ENCODE measurements at regions not wholly inside any gene's neighbourhood (a gene's known extent, or its start where the extent isn't known, plus 50 kb on each side); places are given as distances from the start of the nearest gene placed in this dataset.

DNA sequence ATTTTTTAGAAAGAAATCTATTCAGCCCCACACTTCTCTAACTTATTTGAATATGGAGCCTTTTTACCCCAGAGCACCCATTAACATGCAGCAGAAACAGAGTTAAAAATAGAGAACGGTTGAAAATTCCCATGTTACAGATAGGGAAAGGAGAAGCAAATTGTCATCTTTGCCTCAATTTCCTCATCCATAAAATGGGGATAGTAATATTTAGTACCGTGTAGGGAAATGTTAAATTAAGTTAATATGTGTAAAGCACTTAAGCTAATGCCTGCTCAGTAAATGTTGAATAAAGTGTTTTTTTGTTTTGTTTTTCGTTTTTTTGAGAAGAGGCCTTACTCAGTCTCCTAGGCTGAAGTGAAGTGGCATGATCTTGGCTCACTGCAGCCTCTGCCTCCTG is 50.3 kb downstream of the NAV1 start:
- no peak for DNase-seq

DNA sequence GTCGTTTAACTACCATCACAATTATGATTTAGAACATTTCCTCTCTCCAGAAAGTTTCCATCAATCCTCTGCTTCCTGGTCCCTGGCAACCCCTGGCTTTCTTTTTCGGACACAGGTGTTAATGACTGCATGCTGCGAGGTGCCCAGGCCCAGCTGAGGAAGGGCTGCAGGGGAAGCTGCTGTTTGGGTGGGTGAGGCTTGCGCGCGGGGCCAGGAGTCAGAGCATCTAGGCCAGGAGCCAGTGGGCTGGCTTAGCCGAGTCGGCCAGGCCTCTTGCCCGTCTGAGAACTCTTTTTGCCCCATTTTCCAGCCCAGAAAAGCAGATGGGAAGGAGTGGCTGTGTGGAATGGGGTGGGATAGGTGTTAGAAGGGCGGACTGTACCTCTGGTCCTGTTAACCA is 51.5 kb downstream of the NAV1 start:
- DNase-seq = no peak

DNA sequence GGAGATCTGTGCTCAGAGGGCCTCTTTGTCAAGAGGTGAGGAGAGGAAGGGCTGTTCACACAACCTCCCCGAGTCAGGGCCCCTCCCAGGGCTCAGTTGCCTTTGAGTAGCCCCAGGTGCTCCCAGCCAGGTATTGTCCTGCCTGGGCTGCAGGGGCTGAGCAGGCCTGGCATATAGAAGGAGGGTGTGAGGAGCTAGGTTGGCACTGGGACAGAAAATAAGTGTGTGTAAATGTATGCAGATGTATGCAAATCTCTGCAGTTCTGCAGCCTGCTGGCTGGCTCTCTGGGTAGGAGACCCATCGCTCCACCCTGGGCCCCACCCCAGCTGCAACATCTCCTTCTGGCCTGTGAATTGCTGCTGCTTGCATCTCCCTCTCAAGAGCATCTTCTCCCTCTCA is 52.4 kb downstream of the NAV1 start:
- peak; percentile 81 for DNase-seq

DNA sequence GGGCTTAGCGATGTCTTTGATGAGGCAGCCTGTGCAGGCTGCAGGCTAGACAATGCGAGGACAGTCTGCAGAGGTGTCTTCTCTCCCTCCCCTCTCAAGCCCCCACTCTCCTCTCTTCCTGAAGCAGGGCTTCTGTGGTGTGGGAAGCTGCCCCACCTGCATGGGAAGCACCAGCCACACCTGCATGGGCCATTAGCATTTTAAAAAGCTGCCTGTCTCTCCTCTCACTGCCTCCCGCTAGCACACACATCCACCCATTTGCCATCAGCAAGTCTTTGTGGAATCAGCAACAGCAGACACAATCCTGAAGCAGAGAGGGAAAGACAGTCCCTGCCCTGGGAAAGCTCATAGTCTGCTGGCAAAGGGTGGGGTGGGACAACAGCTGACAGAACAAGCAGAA is 53.1 kb downstream of the NAV1 start:
- DNase-seq = peak; percentile 64

DNA sequence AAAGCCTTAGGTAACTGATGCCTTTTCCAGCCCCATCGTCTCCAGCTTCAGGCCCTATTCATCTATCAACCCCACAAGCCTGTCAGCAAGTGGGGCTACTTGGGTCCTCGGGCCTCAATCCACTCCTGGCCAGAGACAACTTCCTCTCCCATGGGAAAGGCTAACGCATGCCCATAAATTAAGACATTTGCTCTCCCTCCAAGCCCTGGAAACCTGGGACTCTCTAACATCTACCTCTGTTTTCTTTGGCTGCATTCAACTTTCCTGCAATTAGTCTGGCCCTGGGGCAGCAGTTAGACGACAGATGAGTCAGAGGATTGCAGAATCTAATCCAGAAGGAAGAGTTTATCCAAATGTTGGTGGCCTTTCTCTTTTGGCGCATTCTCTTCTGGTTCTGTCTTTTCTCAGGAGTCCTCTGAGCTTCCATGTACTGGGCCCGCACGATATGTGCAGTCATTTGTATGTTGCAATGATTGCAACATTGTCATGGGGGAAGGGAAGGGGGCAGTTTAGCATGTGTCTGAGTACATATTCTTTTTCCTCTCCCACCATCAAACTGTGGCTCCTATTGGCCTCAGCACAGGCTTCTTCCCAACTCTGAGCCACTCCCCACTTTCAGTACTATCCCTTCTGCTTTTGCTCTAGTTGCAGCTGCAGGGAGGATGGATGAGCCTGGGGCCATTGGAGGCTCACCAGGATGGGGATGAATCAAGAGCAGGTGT is 54.4 kb downstream of the NAV1 start:
- DNase-seq = no peak

DNA sequence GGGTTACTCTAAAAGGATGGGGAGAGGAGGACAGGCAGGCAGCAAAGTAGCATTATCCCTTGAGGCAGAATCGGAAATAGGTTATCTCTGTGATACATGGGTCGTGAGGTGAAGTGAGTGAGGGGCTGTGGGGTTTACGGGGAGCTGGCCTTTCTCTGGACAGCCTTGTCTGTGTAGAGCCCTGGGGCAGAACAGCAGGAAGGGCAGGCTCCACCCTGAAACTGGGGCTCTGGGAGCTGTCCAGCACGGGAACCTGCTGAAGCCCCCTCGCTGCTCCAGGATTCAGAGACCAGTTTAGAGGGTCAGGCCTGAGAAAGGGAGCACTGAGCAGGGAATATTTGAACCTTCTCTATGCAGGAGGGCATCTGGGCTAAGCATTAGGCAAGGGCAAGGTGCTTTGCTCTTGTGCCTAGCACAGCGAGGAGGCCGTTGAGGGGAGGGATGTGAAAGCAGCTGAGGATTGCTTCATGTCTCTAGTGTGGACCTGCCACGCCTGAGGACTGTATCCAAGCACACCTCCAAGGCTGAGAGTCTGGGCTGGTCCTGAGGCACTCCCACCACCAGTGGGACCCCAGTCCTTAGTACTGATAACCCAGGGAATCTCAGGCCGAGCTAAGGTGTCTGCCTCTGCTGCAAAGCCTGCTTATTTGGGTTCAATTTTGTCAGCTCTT is 55.8 kb downstream of the NAV1 start:
- DNase-seq = no peak

DNA sequence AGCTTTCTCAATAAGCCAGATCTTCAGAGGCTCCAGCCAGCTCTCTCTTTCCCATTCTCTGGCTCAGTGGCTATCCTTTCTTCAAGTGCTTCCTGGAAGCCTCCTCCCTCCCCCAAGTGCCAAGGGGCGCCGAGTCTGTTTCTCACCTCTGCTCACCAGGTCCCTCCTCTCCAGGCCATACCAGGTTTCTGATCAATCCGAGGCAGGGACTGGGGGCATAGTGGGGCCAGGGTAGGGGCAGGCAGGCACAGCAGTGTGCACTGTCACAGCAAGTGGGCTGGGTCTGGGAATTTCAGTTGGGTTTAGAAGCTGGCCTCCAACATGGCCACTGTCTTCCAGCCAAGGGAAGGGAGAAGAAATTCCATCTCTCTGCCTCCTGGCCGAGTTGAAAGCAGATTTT is 56.5 kb downstream of the NAV1 start:
- DNase-seq = no peak

DNA sequence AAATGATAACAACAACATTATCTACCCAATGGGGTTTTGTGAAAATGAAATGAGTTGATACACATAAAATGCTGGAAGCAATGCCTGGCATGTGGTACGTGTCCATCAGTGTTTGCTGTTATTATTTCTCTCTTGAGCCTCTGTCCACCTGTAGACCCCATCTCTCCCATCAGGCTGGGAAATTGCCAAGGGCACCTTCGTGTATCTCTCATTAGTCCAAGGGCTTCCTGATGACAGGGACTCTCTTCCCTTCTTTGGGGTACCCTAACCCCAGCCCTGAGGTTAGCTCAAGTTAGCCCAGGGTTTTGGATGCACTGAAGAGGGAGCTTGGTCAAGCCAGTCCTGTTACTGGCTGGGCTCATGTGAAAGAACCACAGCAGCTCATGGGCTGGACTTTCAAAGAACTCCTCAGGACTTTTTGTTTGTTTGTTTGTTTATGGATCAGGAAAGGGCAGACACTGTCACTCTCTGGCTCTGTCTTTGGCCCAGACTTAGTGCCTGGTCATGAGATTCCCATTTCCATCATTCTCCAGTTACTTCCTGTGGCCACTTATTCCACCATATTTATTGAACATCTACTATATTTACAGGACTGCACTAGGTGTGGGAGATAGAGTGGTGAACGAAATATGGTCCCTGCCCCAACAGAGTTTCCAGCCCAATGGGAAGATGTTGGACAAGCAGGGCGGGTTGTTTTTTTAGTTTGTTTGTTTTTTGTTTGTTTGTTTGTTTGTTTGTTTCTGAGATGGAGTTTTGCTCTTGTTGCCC is 57.4 kb downstream of the NAV1 start:
- DNase-seq = no peak

DNA sequence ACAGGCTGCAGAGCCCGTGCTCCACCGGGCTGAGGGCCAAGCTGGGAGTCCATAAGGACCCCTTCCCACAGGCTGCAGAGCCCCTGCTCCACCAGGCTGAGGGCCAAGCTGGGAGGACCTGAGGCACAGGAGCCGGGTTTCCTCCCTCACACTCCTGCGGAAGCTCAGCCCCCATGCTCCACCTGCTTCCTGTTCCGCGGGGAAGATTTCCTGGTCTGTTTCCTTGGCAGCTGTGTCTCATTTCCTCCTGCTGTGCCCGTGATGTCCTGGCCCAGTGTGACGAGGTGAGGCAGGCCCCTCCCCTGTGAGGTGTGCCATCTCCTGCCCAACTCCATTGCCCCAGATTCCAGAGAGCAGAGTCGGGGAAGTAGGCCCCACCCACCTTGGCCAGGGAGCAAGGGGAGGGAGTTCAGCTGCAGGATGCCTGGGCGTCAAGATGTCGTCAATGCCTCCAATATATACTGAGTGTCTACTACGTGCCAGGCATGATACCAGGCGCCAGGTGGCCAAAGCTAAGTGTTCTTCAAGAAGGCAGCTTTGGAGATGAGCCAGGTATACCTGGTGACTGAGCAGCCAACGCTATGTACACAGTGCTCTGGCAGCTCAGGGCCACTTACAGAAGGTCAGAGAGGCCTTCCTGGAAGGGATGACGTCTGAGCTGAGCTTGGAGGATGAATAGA is 58.8 kb downstream of the NAV1 start:
- DNase-seq = peak; percentile 81

DNA sequence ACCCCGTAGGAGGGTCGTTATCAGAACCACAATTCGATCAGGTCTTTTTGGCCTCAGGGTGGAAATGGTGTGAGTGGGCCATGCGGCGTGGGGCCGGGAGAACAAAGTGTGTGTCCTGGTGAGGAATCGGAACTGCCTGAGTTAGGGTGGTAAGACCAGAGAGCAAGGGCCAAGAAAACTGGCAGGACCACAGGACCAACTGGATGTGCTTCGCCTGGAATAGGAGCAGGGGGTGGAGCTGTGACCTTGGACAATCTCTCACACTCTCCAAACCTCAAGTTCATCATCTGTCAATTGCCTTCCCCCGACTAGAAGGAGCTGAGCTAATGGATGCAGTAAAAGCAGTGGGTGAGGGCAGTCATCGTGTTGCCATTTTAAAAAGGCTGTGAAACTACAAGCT is 59.5 kb downstream of the NAV1 start:
- no peak for DNase-seq

DNA sequence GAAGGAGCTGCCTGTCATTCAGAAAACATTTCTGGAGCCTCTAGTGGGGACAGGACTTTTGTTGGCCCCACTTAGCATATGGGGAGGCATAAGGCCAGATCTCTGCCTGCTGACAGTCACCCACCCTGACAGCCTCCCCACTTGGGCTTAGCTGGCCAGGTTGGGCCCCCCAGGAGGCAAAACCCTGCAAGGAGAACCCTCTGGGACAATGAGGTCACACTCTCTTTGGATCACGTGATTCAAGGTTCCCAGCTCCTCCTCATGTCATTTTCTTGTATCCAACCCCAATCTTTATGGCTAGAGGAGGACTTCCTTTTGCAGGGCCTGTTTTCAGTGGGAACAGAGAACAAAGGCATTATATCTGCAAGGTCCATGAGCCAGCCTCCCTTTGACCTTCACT is 60.0 kb downstream of the NAV1 start:
- no peak for DNase-seq

DNA sequence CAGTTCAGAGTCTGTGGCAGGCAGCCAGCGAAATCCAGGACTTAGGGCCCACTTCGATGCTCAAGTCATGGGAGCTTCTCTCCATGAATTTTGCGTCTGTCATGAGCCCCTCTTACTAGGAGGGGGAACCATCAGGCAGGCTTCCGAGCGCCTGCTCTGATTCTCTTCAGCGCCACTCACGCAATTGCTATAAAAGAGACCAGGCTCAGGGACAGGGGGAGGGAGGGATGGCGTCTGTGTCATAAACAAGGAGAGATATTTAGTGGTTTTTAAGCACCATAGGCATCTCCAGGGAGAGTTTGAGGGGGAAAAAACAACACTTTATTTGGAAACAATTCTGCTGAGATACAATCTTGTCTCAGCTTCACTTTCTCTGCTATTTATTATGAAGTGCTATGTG is 60.6 kb downstream of the NAV1 start:
- no peak for DNase-seq

DNA sequence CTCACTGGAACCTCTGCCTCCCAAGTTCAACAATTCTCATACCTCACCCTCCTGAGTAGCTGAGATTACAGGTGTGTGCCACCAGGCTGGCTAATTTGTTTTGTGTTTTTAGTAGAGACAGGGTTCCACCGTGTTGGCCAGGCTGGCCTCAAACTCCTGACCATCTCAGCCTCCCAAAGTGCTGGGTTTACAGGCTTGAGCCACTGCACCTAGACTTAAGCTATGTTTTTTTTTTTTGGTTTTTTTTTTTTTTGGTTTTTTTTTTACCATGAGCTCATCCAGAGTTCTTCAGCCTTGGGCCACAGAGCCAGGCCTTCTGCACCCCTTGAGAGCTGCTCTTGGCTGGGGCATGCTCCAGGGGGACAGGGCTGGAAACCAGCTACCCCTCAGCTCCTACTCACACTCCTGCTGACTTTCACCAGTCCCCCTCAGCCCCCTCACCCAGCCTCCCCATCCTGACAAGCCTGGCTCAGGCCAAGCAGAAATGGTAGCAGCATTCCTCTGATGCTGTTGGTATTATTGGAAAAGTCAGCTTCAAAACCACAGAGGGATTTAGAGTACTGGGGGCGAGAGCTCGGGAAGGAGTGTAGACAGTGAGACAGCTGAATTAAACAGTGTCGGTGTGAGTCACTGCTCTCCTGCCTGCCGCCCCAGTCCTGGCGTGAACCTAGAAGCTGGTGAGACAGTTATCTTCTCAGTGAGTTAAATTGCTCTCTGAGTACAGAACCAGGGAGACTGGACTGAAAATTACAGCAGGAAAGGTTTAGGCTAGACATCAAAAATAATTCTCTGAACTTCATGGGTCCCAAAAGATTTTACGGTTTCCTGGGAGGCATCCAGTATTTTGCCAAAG is 63.7 kb downstream of the NAV1 start:
- DNase-seq = no peak

DNA sequence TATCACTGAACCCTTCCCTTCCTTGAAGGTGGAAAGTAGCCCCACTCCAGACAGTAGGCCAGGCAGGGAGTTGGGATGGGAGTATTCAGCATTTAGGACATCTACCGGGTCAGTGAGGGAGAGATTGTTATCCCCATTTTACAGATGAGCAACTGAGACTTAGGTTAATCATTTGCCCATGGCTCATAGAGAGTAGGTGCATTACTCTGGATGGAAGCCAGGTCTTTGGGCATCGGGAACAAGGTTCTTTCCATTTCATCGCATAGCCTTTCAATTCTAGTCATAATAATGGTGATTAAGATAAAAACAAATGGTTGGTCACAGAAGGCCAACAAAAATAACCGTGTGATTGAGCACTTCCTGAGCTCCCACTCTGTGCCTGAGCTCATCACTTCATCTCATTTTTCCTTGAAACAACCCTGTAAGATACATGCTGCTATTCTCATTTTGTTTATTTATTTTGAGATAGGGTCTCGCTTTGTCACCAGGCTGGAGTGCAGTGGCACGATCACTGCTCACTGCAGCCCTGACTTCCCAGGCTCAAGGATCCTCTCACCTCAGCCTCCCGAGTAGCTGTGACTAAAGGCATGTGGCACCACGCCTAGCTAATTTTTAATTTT is 64.8 kb downstream of the NAV1 start:
- no peak for DNase-seq

DNA sequence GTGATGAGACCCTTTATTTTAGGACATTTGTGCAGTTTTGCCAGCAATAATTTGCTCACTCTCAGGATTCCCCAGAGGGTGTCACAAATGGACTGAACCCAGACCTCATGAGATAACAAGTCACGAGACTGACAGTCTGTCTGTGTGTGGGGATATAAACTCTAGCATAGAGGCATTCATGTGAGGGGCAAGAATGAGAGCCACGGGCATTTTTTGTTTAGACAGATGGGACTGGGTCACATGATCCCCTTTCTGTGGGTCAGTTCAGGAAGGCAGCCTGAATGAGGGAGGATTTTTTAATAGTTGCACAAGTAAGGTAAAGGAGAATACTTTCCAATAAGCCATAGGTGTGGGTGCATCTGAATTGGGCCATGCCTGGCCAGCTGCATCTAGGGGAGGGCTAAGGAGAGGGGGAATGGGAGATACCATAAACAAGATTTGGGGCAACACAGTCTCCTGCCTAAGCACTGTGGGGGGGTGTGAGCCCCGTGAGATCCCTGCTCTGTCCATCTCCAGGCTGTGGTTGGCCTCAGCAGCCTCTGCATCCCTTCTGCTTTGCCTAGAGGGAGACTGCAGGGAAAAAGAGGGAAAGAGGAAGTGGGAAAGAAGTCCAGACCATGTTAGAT is 66.6 kb downstream of the NAV1 start:
- no peak for DNase-seq

DNA sequence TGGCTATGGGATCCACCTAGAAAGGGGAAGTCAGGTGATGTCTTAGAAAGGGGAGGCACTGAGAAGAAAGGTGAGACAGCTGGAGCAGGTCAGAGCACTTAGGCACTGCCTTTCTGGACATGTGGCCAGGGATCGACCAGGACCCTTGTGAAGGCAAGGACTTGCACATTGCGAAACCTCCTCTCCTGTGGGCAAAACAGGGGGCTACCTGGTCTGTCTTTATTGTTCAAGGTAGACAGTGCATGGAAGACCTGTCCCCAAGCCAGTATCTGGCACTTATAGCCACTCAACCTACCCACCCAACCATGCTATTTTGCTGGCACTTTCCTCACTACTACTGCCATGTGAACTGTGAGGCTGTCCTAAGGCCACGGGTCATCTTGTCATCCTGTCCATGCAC is 67.2 kb downstream of the NAV1 start:
- DNase-seq = no peak

DNA sequence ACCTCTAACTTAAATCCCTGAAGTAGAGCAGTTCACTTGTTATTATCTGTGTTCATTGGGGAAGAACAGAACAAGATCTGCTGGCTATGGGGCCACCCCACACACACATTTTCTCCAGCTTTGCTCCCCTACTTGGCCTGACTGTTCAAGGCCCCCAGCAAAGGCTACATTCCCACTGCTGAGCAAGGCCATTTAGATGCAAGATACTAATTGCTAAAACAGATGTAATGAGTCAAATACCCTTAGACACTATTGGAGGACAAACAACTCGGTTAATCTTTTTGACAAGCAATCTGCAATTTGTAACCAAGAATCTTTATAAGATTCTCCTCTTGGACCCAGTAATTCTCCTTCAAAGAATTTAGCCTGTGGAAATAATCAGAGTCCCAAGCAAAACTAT is 67.7 kb downstream of the NAV1 start:
- DNase-seq = no peak

DNA sequence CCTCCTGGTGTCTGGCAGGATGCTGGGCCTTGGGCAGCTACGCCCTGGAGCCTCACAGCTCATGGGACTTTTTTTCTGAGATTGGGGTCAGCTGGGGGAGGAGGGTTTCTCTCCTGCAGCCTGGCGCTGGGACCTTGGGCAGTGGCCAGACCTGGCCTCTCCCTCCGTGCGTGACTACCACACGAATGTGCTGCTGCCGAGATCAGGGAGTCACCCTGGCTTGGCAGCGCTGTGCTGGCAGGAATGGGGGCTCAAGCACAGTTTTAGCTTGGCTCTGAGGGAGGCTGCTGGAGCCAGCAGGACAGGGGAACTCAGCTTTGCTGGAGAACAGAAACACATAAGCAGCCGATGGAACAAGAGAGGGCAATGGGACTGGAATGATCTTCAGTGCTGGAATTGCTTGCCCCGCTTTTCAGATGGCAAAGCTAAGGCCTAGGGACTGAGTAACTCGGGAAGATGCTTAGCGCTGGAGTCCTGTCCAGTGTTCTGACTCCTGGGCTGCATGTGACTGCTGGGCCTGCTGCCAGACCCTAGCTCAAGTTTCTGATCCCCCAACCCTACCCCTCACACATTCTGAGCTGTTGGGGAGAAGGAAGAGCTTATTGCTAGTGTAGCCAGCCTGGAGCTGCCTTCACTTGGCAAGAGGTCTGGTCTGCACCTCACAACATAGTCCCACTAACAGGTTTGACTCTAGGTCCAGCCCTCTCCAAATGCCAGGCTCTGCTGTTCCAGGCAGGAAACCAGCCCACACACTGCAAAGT is 69.9 kb downstream of the NAV1 start:
- no peak for DNase-seq

DNA sequence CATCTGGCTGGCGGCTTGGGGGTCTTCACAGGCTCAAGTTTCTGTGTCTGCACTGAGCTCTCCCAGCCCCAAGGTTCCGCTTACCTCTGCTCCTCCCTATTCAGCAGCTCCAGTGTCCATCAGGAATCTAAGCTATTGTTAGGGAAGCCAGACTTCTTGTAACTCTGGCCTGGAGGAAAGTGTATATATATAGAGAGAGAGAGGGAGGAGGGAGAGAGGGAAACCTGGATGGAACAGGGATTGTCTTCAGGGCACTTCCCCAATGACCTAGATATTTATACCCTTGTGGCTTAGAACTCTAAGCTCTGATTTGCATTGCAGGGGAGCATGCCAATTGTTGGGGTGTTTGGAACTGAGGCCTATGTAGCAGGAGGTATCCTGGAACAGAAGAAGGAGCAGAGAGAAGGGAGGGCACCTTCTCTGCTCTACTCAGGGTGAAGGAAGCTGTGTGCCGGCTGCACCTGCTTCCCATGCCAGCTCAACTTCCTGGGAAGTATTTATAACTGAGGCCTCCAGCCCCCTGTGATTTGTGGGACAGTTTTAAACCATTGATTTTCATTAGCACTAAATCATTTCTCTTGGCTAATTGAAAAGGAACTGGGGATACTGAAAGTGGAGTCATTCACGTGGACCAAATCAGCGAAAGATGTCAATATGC is 70.9 kb downstream of the NAV1 start:
- DNase-seq = no peak

DNA sequence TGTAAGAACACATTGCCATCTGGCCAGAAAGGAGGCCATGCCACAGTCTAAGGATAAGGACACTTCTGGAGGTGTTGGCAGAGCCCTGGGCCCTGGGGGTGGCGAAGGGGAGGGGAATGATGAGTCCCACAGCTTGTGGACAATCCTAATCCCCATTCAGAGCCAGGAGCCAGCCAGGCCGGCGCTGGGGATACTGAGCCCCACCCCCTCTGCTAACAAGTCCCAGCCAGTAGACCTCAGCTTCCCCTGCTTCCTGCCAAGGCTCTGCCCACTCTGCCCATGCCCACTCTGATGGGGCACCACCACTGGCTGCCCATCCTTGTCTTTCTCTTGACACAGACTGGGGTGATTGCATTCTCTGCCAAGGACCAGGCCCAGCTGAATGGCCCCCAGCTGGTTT is 71.9 kb downstream of the NAV1 start:
- no peak for DNase-seq

Measured in NCI-H345 (cell line).